A673 (cell line): ENCODE measurements at regions not wholly inside any gene's neighbourhood (a gene's known extent, or its start where the extent isn't known, plus 50 kb on each side); places are given as distances from the start of the nearest gene placed in this dataset.

Experiments
- BruUV-seq: library from RNA; stranded (reverse); fragments of 400-500 nt; replicated peaks from 2 replicates; lab custom pipeline; 2021; lab: Mats Ljungman, UMichigan
- CTCF ChIA-PET: fragments of 300-600 bp; sonication (Branson Sonifier 250); formaldehyde crosslinking; loops from one replicate; lab custom pipeline; 2022; ENCODE audit warnings: antibody characterized with exemption; lab: Charles Lee
- POLR2A ChIA-PET: fragments of 300-600 bp; sonication (Branson Sonifier 250); formaldehyde crosslinking; loops from one replicate; lab custom pipeline; 2022; ENCODE audit warnings: antibody characterized with exemption; ENCODE audit not compliant: low non-redundant PET; lab: Charles Lee
- DNase-seq: peaks from one replicate; pipeline ENCODE4 v3.0.0-alpha.2; 2015; ENCODE audit warnings: low spot score
- H3K27ac ChIP-seq: fragments of 200-600 bp; sonication (generic); 2 replicates; pipeline ENCODE4 v1.5.1; 2016; ENCODE audit warnings: mixed run types, low read depth, mild to moderate bottlenecking, mixed read lengths, antibody characterized with exemption, low read length; ENCODE audit not compliant: poor library complexity, severe bottlenecking
- H3K27me3 ChIP-seq: fragments of 200-600 bp; sonication (generic); replicated peaks from 2 replicates; pipeline ENCODE4 v1.6.1; 2017; ENCODE audit warnings: mixed run types, low read depth, mild to moderate bottlenecking, mixed read lengths, antibody characterized with exemption, low read length; ENCODE audit not compliant: insufficient read depth, poor library complexity
- H3K36me3 ChIP-seq: fragments of 200-600 bp; sonication (generic); 2 replicates; pipeline ENCODE4 v1.6.1; 2016; ENCODE audit warnings: mixed run types, mild to moderate bottlenecking, mixed read lengths, antibody characterized with exemption, low read length; ENCODE audit not compliant: insufficient read depth, poor library complexity, severe bottlenecking
- H3K4me1 ChIP-seq: fragments of 200-600 bp; sonication (generic); 2 replicates; pipeline ENCODE4 v1.6.1; 2017; ENCODE audit warnings: mixed run types, mild to moderate bottlenecking, mixed read lengths, antibody characterized with exemption, low read length; ENCODE audit not compliant: insufficient read depth, poor library complexity, severe bottlenecking
- H3K4me3 ChIP-seq: fragments of 200-600 bp; sonication (generic); 2 replicates; pipeline ENCODE4 v1.5.1; 2016; ENCODE audit warnings: low read depth, mixed run types, mild to moderate bottlenecking, mixed read lengths, low read length; ENCODE audit not compliant: poor library complexity, severe bottlenecking
- H3K9me3 ChIP-seq: fragments of 200-600 bp; sonication (generic); 2 replicates; pipeline ENCODE4 v1.6.1; 2016; ENCODE audit warnings: mixed run types, low read depth, mild to moderate bottlenecking, mixed read lengths, antibody characterized with exemption, low read length; ENCODE audit not compliant: poor library complexity, severe bottlenecking
- EZH2 ChIP-seq: fragments of 200-600 bp; sonication (generic); IDR thresholded peaks from 2 replicates; pipeline ENCODE4 v1.6.1; 2017; ENCODE audit warnings: borderline replicate concordance, low read depth, mild to moderate bottlenecking, mixed read lengths, antibody characterized with exemption, low read length; ENCODE audit not compliant: poor library complexity, severe bottlenecking
- intact Hi-C: fragments of 100-400 bp; cut with micrococcal nuclease; formaldehyde crosslinking; loops from one replicate; pipeline ENCODE4 v1.10.0; 2022; ENCODE audit not compliant: unreplicated experiment
- TF ChIP-seq, protein P1 (sequence below): fragments of 300-800, 200-600 bp; sonication (generic); conservative IDR thresholded peaks from 2 replicates; pipeline ENCODE4 v1.5.1; 2017; ENCODE audit warnings: low read depth, mild to moderate bottlenecking, antibody characterized with exemption, low read length, moderate library complexity, mixed read lengths

DNA sequence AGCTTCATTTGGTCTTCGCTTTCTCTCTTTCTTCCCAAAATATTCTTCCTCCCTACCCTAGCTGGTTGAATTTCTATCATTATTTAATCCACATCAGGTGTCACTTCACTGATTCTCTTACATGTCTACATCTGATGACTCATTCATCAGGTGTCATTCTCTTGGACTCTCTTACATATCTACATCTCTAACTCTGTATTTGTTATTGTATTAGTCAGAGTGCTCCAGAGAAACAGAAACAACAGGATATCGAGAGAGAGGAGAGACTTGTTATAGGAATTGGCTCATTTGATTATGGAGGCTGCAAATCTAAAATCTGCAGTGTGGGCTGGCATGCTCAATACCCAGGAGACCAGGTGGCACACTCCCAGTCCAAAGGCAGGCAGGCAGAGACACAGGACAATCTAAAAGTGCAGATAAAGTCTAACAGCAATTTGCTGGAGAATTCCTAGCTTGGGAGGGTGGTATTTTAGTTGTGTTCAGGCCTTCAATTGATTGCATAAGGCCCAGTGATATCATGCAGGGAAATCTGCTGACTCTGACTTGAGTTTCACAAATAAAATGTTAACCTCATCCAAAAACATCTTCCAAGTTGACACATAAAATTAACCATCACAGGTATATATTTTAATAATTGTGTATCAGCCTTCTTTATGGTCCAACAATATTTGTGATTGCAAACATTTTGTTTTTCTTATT, 541.4 kb upstream of the SLITRK5 start:
- intact Hi-C loops, result no loop called here
- no peak for DNase-seq
- Histone ChIP-seq H3K27ac (no peak overlapping the region), H3K4me3 (no peak overlapping the region), H3K27me3 (no peaks in the 10 kb centered on the region), H3K9me3 (no peaks in the 10 kb centered on the region), H3K36me3 (no peaks in the 10 kb centered on the region), H3K4me1 (peaks cover under 1% of the 10 kb centered on the region)
- ChIA-PET POLR2A (no interaction called here), CTCF (no interaction called here)
- TF ChIP-seq, protein P1, sequence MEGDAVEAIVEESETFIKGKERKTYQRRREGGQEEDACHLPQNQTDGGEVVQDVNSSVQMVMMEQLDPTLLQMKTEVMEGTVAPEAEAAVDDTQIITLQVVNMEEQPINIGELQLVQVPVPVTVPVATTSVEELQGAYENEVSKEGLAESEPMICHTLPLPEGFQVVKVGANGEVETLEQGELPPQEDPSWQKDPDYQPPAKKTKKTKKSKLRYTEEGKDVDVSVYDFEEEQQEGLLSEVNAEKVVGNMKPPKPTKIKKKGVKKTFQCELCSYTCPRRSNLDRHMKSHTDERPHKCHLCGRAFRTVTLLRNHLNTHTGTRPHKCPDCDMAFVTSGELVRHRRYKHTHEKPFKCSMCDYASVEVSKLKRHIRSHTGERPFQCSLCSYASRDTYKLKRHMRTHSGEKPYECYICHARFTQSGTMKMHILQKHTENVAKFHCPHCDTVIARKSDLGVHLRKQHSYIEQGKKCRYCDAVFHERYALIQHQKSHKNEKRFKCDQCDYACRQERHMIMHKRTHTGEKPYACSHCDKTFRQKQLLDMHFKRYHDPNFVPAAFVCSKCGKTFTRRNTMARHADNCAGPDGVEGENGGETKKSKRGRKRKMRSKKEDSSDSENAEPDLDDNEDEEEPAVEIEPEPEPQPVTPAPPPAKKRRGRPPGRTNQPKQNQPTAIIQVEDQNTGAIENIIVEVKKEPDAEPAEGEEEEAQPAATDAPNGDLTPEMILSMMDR, result no peak
- BruUV-seq, result no TSS peak

GRCh38 chr13:87130423-87130822, 540.7 kb upstream of the SLITRK5 start:
- no TSS peak for BruUV-seq
- H3K27ac ChIP-seq, result no peak overlapping the region
- no peaks in the 10 kb centered on the region for H3K9me3 ChIP-seq
- POLR2A ChIA-PET, result no interaction called here
- DNase-seq, result no peak
- H3K4me1 ChIP-seq, result no peaks in the 10 kb centered on the region
- intact Hi-C loops, result no loop called here
- H3K4me3 ChIP-seq, result no peak overlapping the region
- H3K36me3 ChIP-seq, result no peaks in the 10 kb centered on the region
- H3K27me3 ChIP-seq, result no peaks in the 10 kb centered on the region
- CTCF ChIA-PET, result no interaction called here
- no peak for TF ChIP-seq EZH2
- TF ChIP-seq, protein P1, result no peak

DNA sequence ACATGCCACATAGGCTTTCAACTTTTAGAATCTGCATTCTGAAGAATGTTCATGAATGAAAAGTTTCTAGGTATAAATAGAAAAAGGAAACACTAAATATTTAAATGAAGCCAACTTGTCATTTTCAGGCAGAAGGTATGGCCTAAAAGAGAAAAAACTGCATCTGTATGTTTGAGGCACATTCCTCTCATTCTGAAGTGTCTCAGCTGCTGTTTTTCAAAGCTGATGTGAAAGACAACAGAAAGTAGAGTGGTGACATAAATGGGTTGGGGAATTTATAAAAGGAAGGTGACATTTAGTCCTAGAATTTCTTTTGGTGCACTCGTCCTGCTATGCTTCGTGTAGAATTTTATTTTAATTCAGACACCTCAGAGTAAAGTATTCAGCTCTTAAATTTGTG, 539.6 kb upstream of the SLITRK5 start:
- CTCF ChIA-PET, result no interaction called here

More for the DNA sequence above, 539.6 kb upstream of the SLITRK5 start:
- DNase-seq, result no peak
- no TSS peak for BruUV-seq
- Histone ChIP-seq H3K4me1 (no peaks in the 10 kb centered on the region), H3K27me3 (no peaks in the 10 kb centered on the region), H3K9me3 (no peaks in the 10 kb centered on the region), H3K27ac (no peak overlapping the region), H3K4me3 (no peak overlapping the region), H3K36me3 (no peaks in the 10 kb centered on the region)
- intact Hi-C loops, result no loop called here
- POLR2A ChIA-PET, result no interaction called here
- TF ChIP-seq EZH2, result no peak
- TF ChIP-seq, protein P1, result no peak
